SK-N-SH (cell line): ENCODE measurements at regions not wholly inside any gene's neighbourhood (a gene's known extent, or its start where the extent isn't known, plus 50 kb on each side); places are given as distances from the start of the nearest gene placed in this dataset.

ENCODE experiments used
- CTCF ChIA-PET: fragments of 300-600, 350-600 bp; formaldehyde crosslinking; extraction: SDS; loops from one replicate; lab custom pipeline; 2021; lab: Yijun Ruan, JAX
- POLR2A ChIA-PET: fragments of 350-600 bp; sonication (Branson Sonifier 250); formaldehyde crosslinking; extraction: SDS; loops from one replicate; lab custom pipeline; 2020; ENCODE audit warnings: antibody characterized with exemption, inconsistent platforms; lab: Yijun Ruan, JAX
- DNase-seq: peaks from one replicate; pipeline ENCODE4 v3.0.0; 2012
- H2AFZ ChIP-seq: fragments of 200-600 bp; sonication (generic); 2 replicates; pipeline ENCODE4 v1.8.1; 2016; ENCODE audit warnings: antibody characterized with exemption, mild to moderate bottlenecking, low read depth
- H3F3A ChIP-seq: fragments of 200-600 bp; sonication (generic); replicated peaks from 2 replicates; pipeline ENCODE3; 2016; ENCODE audit warnings: antibody characterized with exemption, mild to moderate bottlenecking; ENCODE audit not compliant: insufficient read depth
- H3K27ac ChIP-seq, 2 experiments: fragments of 200-500 bp in 1 of 2; fragments of 200-600 bp in 1 of 2; sonication (Bioruptor generic) in 1 of 2; sonication (generic), shearing (Covaris generic) in 1 of 2; 2 replicates each; pipeline versions ENCODE4 v1.5.1 to v1.6.1; 2014 to 2016; ENCODE audit warnings: low read depth in 2 of 2, inconsistent platforms in 1 of 2, low read length in 1 of 2, mild to moderate bottlenecking in 1 of 2, mixed read lengths in 1 of 2
- H3K27me3 ChIP-seq: fragments of 200-600 bp; sonication (generic), shearing (Covaris generic); 2 replicates; pipeline ENCODE4 v1.6.1; 2016; ENCODE audit warnings: mixed run types; ENCODE audit not compliant: insufficient read depth
- H3K36me3 ChIP-seq, 2 experiments: fragments of 200-500 bp in 1 of 2; fragments of 200-600 bp in 1 of 2; sonication (Bioruptor generic) in 1 of 2; sonication (generic) in 1 of 2; replicated peaks in 1 of 2; 2 replicates each; pipeline versions ENCODE3 to v1.5.1; 2014 to 2016; ENCODE audit warnings: low read length in 1 of 2, mild to moderate bottlenecking in 1 of 2; ENCODE audit not compliant: insufficient read depth in 2 of 2, control insufficient read depth in 1 of 2
- H3K4me1 ChIP-seq, 2 experiments: fragments of 200-500 bp in 1 of 2; fragments of 200-600 bp in 1 of 2; sonication (Bioruptor generic) in 1 of 2; sonication (generic), shearing (Covaris generic) in 1 of 2; 2 replicates each; pipeline versions ENCODE4 v1.5.1 to v1.6.1; 2014 to 2016; ENCODE audit warnings: low read depth in 1 of 2, low read length in 1 of 2, mixed run types in 1 of 2; ENCODE audit not compliant: insufficient read depth in 2 of 2, control insufficient read depth in 1 of 2
- H3K4me2 ChIP-seq: fragments of 200-600 bp; sonication (generic), shearing (Covaris generic); 2 replicates; pipeline ENCODE4 v1.6.1; 2017; ENCODE audit warnings: mixed run types
- H3K4me3 ChIP-seq, 2 experiments: fragments of 200-500 bp in 1 of 2; fragments of 200-600 bp in 1 of 2; sonication (Bioruptor generic) in 1 of 2; sonication (generic), shearing (Covaris generic) in 1 of 2; 2 replicates each; pipeline versions ENCODE4 v1.5.1 to v1.8.1; 2014 to 2016; ENCODE audit warnings: low read depth in 2 of 2, inconsistent platforms in 1 of 2, low read length in 1 of 2, mild to moderate bottlenecking in 1 of 2, mixed read lengths in 1 of 2, moderate library complexity in 1 of 2
- H3K79me2 ChIP-seq: fragments of 200-600 bp; sonication (generic); 2 replicates; pipeline ENCODE4 v1.8.1; 2017; ENCODE audit warnings: mild to moderate bottlenecking; ENCODE audit not compliant: insufficient read depth
- H3K9ac ChIP-seq: fragments of 200-600 bp; sonication (generic); 2 replicates; pipeline ENCODE4 v1.6.1; 2017; ENCODE audit warnings: mixed run types
- H3K9me2 ChIP-seq: fragments of 200-600 bp; sonication (generic); 2 replicates; pipeline ENCODE4 v1.6.1; 2017; ENCODE audit warnings: mixed run types
- H3K9me3 ChIP-seq: fragments of 200-600 bp; sonication (generic); 2 replicates; pipeline ENCODE4 v1.6.1; 2017; ENCODE audit warnings: mixed run types, mild to moderate bottlenecking, moderate library complexity
- H4K20me1 ChIP-seq: fragments of 200-600 bp; sonication (generic); 2 replicates; pipeline ENCODE4 v1.6.1; 2017; ENCODE audit warnings: mild to moderate bottlenecking, mixed run types; ENCODE audit not compliant: insufficient read depth
- CHD2 ChIP-seq: fragments of 150-350 bp; IDR thresholded peaks from 2 replicates; pipeline ENCODE4 v1.6.1; 2018; ENCODE audit warnings: low read length; ENCODE audit not compliant: partially characterized antibody
- EZH2phosphoT487 ChIP-seq: fragments of 200-600 bp; sonication (generic); IDR thresholded peaks from 2 replicates; pipeline ENCODE4 v1.6.1; 2017; ENCODE audit warnings: low read depth, mixed run types, mild to moderate bottlenecking, antibody characterized with exemption, moderate library complexity, borderline replicate concordance
- GATA2 ChIP-seq: sonication (generic); formaldehyde crosslinking; IDR thresholded peaks from 2 replicates; pipeline ENCODE4 v1.5.0; 2020; ENCODE audit warnings: mild to moderate bottlenecking, missing genetic modification reagents
- MEF2A ChIP-seq: IDR thresholded peaks from 2 replicates; pipeline ENCODE4 v1.4.0; 2012; ENCODE audit warnings: low read depth, borderline replicate concordance
- MXI1 ChIP-seq: IDR thresholded peaks from 2 replicates; pipeline ENCODE4 v1.6.1; 2012; ENCODE audit warnings: mild to moderate bottlenecking, low read depth, low read length, improper control_type of control experiment
- NRF1 ChIP-seq: IDR thresholded peaks from 2 replicates; pipeline ENCODE4 v1.6.1; 2012; ENCODE audit warnings: low read depth, mild to moderate bottlenecking, low read length
- TAF1 ChIP-seq: IDR thresholded peaks from 2 replicates; pipeline ENCODE4 v1.6.1; 2012; ENCODE audit warnings: low read depth, mild to moderate bottlenecking, low read length, moderate library complexity, borderline replicate concordance
- TEAD4 ChIP-seq: IDR thresholded peaks from 2 replicates; pipeline ENCODE4 v1.4.0; 2012; ENCODE audit warnings: mild to moderate bottlenecking, borderline replicate concordance; ENCODE audit not compliant: insufficient read depth
- WGBS: methylation state at CpG from one replicate; pipeline ENCODE4 v1.1.6; 2017; ENCODE audit warnings: low lambda C conversion rate; 5-methylcytosine and 5-hydroxymethylcytosine counted together
- TF ChIP-seq, protein P1 (sequence below): IDR thresholded peaks from 2 replicates; pipeline ENCODE4; 2012

DNA sequence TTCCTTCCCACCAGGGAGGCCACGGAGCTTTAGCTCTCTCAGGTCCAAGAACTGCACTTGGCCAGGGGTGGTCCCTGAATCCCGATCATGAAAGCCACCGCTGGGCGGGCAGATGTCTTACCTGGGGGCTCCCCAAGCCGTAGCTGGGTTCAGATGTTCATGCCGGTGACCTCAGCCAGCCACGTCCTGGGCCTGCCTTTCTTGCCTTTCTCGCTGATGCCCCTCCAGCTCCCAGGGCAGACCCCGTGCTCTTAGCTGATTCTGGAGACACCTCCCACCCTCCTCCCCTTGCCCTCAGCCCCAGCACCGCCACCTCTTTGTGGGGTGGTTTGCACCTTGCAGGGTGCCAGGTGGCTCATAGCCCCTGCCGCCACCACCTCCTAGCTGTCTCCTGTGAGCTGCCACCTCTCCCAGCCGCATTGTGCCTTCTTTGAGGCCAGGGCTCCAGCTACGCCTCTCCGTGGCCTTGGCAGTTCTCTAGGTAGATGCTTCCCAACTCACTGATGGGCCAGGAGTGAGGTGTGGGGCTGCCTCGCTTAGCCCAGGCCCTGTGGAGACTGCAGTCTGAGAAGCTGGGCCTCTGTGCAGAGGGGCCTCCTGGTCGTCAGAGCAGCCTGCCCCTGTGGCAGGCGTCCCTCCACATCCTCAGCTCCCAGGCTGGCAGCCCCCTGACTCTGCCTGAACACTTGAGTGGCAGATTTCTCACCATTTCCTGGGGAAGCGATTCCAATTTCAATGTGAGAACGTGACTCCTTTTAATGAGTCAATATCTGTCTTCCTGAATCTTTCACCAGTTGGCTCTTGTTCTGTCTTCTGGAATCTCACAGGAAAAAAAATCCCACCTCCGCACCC, 97.6 kb upstream of the B3GAT1 start (continued):
- TF ChIP-seq CHD2 (no peak), MEF2A (no peak), EZH2phosphoT487 (no peak), TAF1 (no peak), NRF1 (no peak)
- TF ChIP-seq, protein P1, sequence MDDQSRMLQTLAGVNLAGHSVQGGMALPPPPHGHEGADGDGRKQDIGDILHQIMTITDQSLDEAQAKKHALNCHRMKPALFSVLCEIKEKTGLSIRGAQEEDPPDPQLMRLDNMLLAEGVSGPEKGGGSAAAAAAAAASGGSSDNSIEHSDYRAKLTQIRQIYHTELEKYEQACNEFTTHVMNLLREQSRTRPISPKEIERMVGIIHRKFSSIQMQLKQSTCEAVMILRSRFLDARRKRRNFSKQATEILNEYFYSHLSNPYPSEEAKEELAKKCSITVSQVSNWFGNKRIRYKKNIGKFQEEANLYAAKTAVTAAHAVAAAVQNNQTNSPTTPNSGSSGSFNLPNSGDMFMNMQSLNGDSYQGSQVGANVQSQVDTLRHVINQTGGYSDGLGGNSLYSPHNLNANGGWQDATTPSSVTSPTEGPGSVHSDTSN: no peak
- TF ChIP-seq, all 33 proteins: peak for 0

DNA sequence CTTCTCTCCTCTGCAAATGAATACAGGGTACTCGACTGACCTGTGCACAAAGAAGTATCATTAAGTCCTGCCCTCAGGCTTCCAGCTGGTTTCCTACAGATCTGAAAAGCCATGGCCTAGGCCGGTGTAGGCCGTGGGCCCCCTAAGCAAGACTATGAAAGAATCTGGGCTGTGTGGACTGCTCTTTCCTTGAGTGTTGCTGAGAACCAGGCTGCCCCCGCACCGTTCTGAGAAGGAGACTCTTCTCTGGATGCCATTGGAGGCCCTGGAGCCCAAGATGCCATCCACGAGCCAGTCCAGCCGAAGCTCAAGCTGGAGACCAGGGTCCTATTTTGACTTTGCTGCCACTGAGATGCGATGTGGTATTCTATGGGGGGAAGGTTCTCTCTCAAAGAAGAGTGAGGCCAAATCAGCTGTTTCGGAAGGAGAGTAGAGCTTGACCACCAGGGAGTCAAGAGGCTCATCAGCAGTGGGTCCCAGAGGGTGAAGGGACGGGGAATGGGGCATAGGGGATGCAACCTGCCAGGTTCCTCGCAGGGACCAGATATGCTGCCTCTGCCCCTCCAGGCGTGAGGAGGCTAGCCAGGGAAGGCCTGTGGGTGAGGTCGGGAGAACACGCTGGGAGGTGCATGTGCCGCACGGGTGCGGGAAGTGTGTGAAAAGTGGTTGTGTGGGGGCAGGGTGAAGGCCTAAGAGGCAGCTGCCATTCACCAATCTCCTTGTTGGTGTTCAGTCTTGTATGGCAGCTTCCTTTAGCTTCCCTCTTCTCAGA, 96.4 kb upstream of the B3GAT1 start:
- H3K9me2 ChIP-seq: no peaks in the 10 kb centered on the region
- CTCF ChIA-PET: interaction anchor here (0.7 kb wide), 1 partner anchor 103 kb away, joined by 3 read pairs; no protein-coding TSS in a partner anchor
- TF ChIP-seq CHD2: no peak
- TF ChIP-seq GATA2: no peak
- H2AFZ ChIP-seq: no peak overlapping the region
- no peak overlapping the region for H3K27ac ChIP-seq
- no peak overlapping the region for H3K4me2 ChIP-seq
- no peaks in the 10 kb centered on the region for H3K9me3 ChIP-seq
- no peak for DNase-seq
- no peaks in the 10 kb centered on the region for H4K20me1 ChIP-seq
- H3F3A ChIP-seq: no peaks in the 10 kb centered on the region
- H3K9ac ChIP-seq: no peak overlapping the region
- H3K27me3 ChIP-seq: no peaks in the 10 kb centered on the region
- no peaks in the 10 kb centered on the region for H3K79me2 ChIP-seq
- peaks cover 0 to 9% of the 10 kb centered on the region in 2 experiments; a peak in 1 of 4 replicates for H3K4me1 ChIP-seq
- POLR2A ChIA-PET: no interaction called here
- WGBS: 38% methylated on average over 16 of the region's 17 CpGs
- no peaks in the 10 kb centered on the region for H3K36me3 ChIP-seq
- no peak overlapping the region for H3K4me3 ChIP-seq

DNA sequence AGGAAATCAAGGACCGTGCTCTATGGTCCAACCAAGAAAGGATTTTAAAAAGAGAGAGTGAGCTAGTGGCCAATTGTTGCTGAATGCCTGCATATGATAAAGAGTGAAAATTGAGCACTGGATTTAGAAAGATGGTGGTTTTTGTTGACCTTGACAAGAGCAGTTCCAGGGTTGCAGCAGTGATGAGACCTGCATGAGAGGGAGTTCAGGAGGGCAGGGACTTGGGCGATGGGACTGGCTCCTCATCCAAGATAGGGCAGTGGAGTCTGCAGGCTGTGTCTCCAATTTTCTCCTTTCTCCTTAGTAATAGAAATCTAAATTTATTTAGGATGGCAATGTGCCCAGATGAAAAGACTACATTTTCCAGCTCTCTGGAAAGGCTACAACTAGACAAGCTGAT, 94.0 kb upstream of the B3GAT1 start:
- CTCF ChIA-PET: interaction anchor here (1.7 kb wide), 1 partner anchor 10 kb away, joined by 3 read pairs; no protein-coding TSS in a partner anchor
- WGBS: 17% methylated on average over 2 of the region's 2 CpGs
- H3K4me1 ChIP-seq: peaks cover 0 to 9% of the 10 kb centered on the region in 2 experiments; a peak in 1 of 4 replicates

More for the DNA sequence above, 94.0 kb upstream of the B3GAT1 start:
- TF ChIP-seq, protein P1: no peak
- no peak for TF ChIP-seq EZH2phosphoT487
- no peak for TF ChIP-seq MXI1
- TF ChIP-seq MEF2A: no peak
- no peak for TF ChIP-seq TEAD4
- Histone ChIP-seq H3K27me3 (no peaks in the 10 kb centered on the region), H3F3A (no peaks in the 10 kb centered on the region), H3K4me2 (no peak overlapping the region), H2AFZ (no peak overlapping the region), H3K9me3 (no peaks in the 10 kb centered on the region), H3K79me2 (no peaks in the 10 kb centered on the region), H3K4me3 (no peak overlapping the region), H4K20me1 (no peaks in the 10 kb centered on the region), H3K27ac (no peak overlapping the region), H3K9ac (no peak overlapping the region), H3K9me2 (no peaks in the 10 kb centered on the region), H3K36me3 (no peaks in the 10 kb centered on the region)
- POLR2A ChIA-PET: no interaction called here
- no peak for DNase-seq
